Naive thymus-derived CD4-positive, alpha-beta T cell (primary cell): ENCODE measurements at regions not wholly inside any gene's neighbourhood (a gene's known extent, or its start where the extent isn't known, plus 50 kb on each side); places are given as distances from the start of the nearest gene placed in this dataset.
A peak's percentile ranks its signal among the peaks of the same experiment; 100 is the strongest.

ENCODE experiments used
- ATAC-seq: fragments of 150-1000 bp; cut with Tn5 transposase; 2 replicates; pipeline ENCODE4 v1.10.0; 2021; ENCODE audit warnings: mild to moderate bottlenecking, moderate library complexity
- CTCF ChIA-PET: fragments of 350-600 bp; sonication (Branson Sonifier 250); formaldehyde crosslinking; loops from one replicate; lab custom pipeline; 2021; ENCODE audit warnings: antibody characterized with exemption; lab: Charles Lee
- POLR2A ChIA-PET: fragments of 350-600 bp; sonication (Branson Sonifier 250); formaldehyde crosslinking; loops from one replicate; lab custom pipeline; 2021; ENCODE audit warnings: antibody characterized with exemption, inconsistent platforms; lab: Charles Lee
- DNase-seq, 9 donors: peaks; one replicate each; pipeline versions ENCODE4 v3.0.0 to v3.0.0-alpha.2; 2020 to 2022; ENCODE audit warnings: mixed read lengths in 1 of 9
- H3K27ac ChIP-seq: one replicate; pipeline ENCODE4 v1.7.0; 2013; ENCODE audit warnings: mild to moderate bottlenecking, low read depth, low read length, moderate library complexity
- H3K27me3 ChIP-seq, 2 donors: one replicate each; pipeline ENCODE4 v1.7.0; 2013; ENCODE audit warnings: low read length in 2 of 2, mild to moderate bottlenecking in 2 of 2, moderate library complexity in 2 of 2; ENCODE audit not compliant: control insufficient read depth in 2 of 2, insufficient read depth in 2 of 2
- H3K36me3 ChIP-seq, 3 experiments: 1 replicate in 2 of 3; 2 replicates in 1 of 3; pipeline ENCODE4 v1.7.0; 2013; ENCODE audit warnings: low read length in 3 of 3, mild to moderate bottlenecking in 3 of 3, moderate library complexity in 1 of 3; ENCODE audit not compliant: insufficient read depth in 3 of 3, control insufficient read depth in 2 of 3
- H3K4me1 ChIP-seq, 2 donors: one replicate each; pipeline ENCODE4 v1.7.0; 2013; ENCODE audit warnings: low read length in 2 of 2, mild to moderate bottlenecking in 2 of 2, moderate library complexity in 1 of 2; ENCODE audit not compliant: control insufficient read depth in 2 of 2, insufficient read depth in 2 of 2
- H3K4me3 ChIP-seq: 2 replicates; pipeline ENCODE4 v1.7.0; 2013; ENCODE audit warnings: mild to moderate bottlenecking, low read length
- H3K9me3 ChIP-seq, 3 experiments: 1 replicate in 2 of 3; 2 replicates in 1 of 3; pipeline ENCODE4 v1.7.0; 2013; ENCODE audit warnings: low read length in 3 of 3; ENCODE audit not compliant: control insufficient read depth in 2 of 3
- H3K27ac Mint-ChIP-seq, 9 donors: one replicate each; pipeline ENCODE4 v1.8.0; 2020 to 2022; ENCODE audit warnings: mixed read lengths in 9 of 9, mild to moderate bottlenecking in 8 of 9, moderate library complexity in 5 of 9, inconsistent platforms in 2 of 9
- H3K27me3 Mint-ChIP-seq, 5 donors: one replicate each; pipeline ENCODE4 v1.8.0; 2021 to 2022; ENCODE audit warnings: mixed read lengths in 5 of 5, mild to moderate bottlenecking in 1 of 5
- H3K36me3 Mint-ChIP-seq, 5 donors: one replicate each; pipeline ENCODE4 v1.8.0; 2020 to 2022; ENCODE audit warnings: mixed read lengths in 5 of 5, mild to moderate bottlenecking in 3 of 5, inconsistent platforms in 1 of 5
- H3K4me1 Mint-ChIP-seq, 7 donors: one replicate each; pipeline ENCODE4 v1.8.0; 2020 to 2022; ENCODE audit warnings: mixed read lengths in 7 of 7, mild to moderate bottlenecking in 3 of 7, inconsistent platforms in 1 of 7
- H3K4me3 Mint-ChIP-seq, 10 donors: one replicate each; pipeline ENCODE4 v1.8.0; 2020 to 2022; ENCODE audit warnings: mild to moderate bottlenecking in 10 of 10, mixed read lengths in 10 of 10, moderate library complexity in 6 of 10, inconsistent platforms in 2 of 10
- H3K9me3 Mint-ChIP-seq, 11 donors: one replicate each; pipeline ENCODE4 v1.8.0; 2020 to 2022; ENCODE audit warnings: mixed read lengths in 11 of 11, mild to moderate bottlenecking in 4 of 11, inconsistent platforms in 1 of 11, moderate library complexity in 1 of 11
- intact Hi-C, 2 donors: fragments of 100-400 bp; cut with micrococcal nuclease; formaldehyde crosslinking; loops; one replicate each; pipeline ENCODE4 v1.15.1; 2023

GRCh38 chr2:52456561-52457377 is 1310.8 kb upstream of the CHAC2 start:
- no peaks in the 10 kb centered on the region for H3K27me3 Mint-ChIP-seq
- no peaks in the 10 kb centered on the region for H3K4me1 Mint-ChIP-seq
- no peaks in the 10 kb centered on the region for H3K36me3 Mint-ChIP-seq
- ChIA-PET POLR2A (no interaction called here), CTCF (no interaction called here)
- intact Hi-C loops = no loop called here
- ATAC-seq = no peak
- Histone ChIP-seq H3K27me3 (no peaks in the 10 kb centered on the region), H3K4me3 (no peak overlapping the region), H3K9me3 (no peaks in the 10 kb centered on the region), H3K36me3 (no peaks in the 10 kb centered on the region), H3K4me1 (no peaks in the 10 kb centered on the region), H3K27ac (no peak overlapping the region)
- no peak overlapping the region for H3K27ac Mint-ChIP-seq
- no peak for DNase-seq
- H3K4me3 Mint-ChIP-seq = no peak overlapping the region
- peaks cover 0 to 14% (median 3%) of the 10 kb centered on the region in 11 donors for H3K9me3 Mint-ChIP-seq

- H3K27me3 Mint-ChIP-seq = no peaks in the 10 kb centered on the region
- Histone ChIP-seq H3K4me3 (no peak overlapping the region), H3K27me3 (no peaks in the 10 kb centered on the region), H3K27ac (no peak overlapping the region), H3K9me3 (no peaks in the 10 kb centered on the region), H3K36me3 (no peaks in the 10 kb centered on the region), H3K4me1 (no peaks in the 10 kb centered on the region)
- no peaks in the 10 kb centered on the region for H3K4me1 Mint-ChIP-seq
- intact Hi-C loops = no loop called here
- H3K27ac Mint-ChIP-seq = no peak overlapping the region
- H3K36me3 Mint-ChIP-seq = no peaks in the 10 kb centered on the region
- H3K9me3 Mint-ChIP-seq = peaks cover 0 to 14% (median 3%) of the 10 kb centered on the region in 11 donors
- no peak overlapping the region for H3K4me3 Mint-ChIP-seq
- ATAC-seq (no peak), DNase-seq (no peak)
- POLR2A ChIA-PET = no interaction called here
- CTCF ChIA-PET = no interaction called here
Observed at GRCh38 chr2:52454962-52455361, 1312.6 kb upstream of the CHAC2 start.

- no peaks in the 10 kb centered on the region for H3K36me3 Mint-ChIP-seq
- ChIA-PET POLR2A (no interaction called here), CTCF (no interaction called here)
- ATAC-seq (no peak), DNase-seq (no peak)
- H3K27me3 Mint-ChIP-seq = no peaks in the 10 kb centered on the region
- Histone ChIP-seq H3K9me3 (no peaks in the 10 kb centered on the region), H3K36me3 (no peaks in the 10 kb centered on the region), H3K27ac (no peak overlapping the region), H3K4me3 (no peak overlapping the region), H3K4me1 (no peaks in the 10 kb centered on the region), H3K27me3 (no peaks in the 10 kb centered on the region)
- no peak overlapping the region for H3K27ac Mint-ChIP-seq
- H3K4me3 Mint-ChIP-seq = no peak overlapping the region
- no peaks in the 10 kb centered on the region for H3K4me1 Mint-ChIP-seq
- intact Hi-C loops = no loop called here
- H3K9me3 Mint-ChIP-seq = peaks cover 0 to 14% (median 5%) of the 10 kb centered on the region in 11 donors
Observed at GRCh38 chr2:52452201-52452600, 1315.4 kb upstream of the CHAC2 start.

- POLR2A ChIA-PET = no interaction called here
- H3K9me3 Mint-ChIP-seq = peaks cover 0 to 9% (median 1%) of the 10 kb centered on the region in 11 donors
- Histone ChIP-seq H3K27me3 (no peaks in the 10 kb centered on the region), H3K4me1 (no peaks in the 10 kb centered on the region), H3K27ac (no peak overlapping the region), H3K36me3 (no peaks in the 10 kb centered on the region), H3K4me3 (no peak overlapping the region), H3K9me3 (no peaks in the 10 kb centered on the region)
- ATAC-seq (no peak), DNase-seq (no peak)
- intact Hi-C loops = no loop called here
- CTCF ChIA-PET = no interaction called here
- H3K27me3 Mint-ChIP-seq = no peaks in the 10 kb centered on the region
- no peak overlapping the region for H3K27ac Mint-ChIP-seq
- H3K4me3 Mint-ChIP-seq = no peak overlapping the region
- H3K4me1 Mint-ChIP-seq = no peaks in the 10 kb centered on the region
- no peaks in the 10 kb centered on the region for H3K36me3 Mint-ChIP-seq
Observed at GRCh38 chr2:52445686-52446085, 1321.9 kb upstream of the CHAC2 start.

GRCh38 chr2:52431352-52431760 is 1336.2 kb upstream of the CHAC2 start:
- Mint-ChIP-seq H3K27ac (no peak overlapping the region), H3K4me3 (peak overlapping the region in 1 of 10 donors; percentile 17), H3K9me3 (peaks cover 0 to 14% (median 5%) of the 10 kb centered on the region in 11 donors), H3K4me1 (no peaks in the 10 kb centered on the region), H3K27me3 (no peaks in the 10 kb centered on the region), H3K36me3 (no peaks in the 10 kb centered on the region)
- POLR2A ChIA-PET = no interaction called here
- no peaks in the 10 kb centered on the region for H3K4me1 ChIP-seq
- no peaks in the 10 kb centered on the region for H3K36me3 ChIP-seq
- DNase-seq (no peak), ATAC-seq (no peak)
- H3K27ac ChIP-seq = no peak overlapping the region
- CTCF ChIA-PET = no interaction called here
- no peaks in the 10 kb centered on the region for H3K9me3 ChIP-seq
- no peaks in the 10 kb centered on the region for H3K27me3 ChIP-seq
- intact Hi-C loops = no loop called here
- no peak overlapping the region for H3K4me3 ChIP-seq

- ChIA-PET CTCF (no interaction called here), POLR2A (no interaction called here)
- Mint-ChIP-seq H3K36me3 (no peaks in the 10 kb centered on the region), H3K27me3 (no peaks in the 10 kb centered on the region), H3K27ac (no peak overlapping the region), H3K4me1 (no peaks in the 10 kb centered on the region), H3K4me3 (no peak overlapping the region), H3K9me3 (peaks cover 0 to 11% (median 5%) of the 10 kb centered on the region in 11 donors)
- Histone ChIP-seq H3K4me3 (no peak overlapping the region), H3K27me3 (no peaks in the 10 kb centered on the region), H3K4me1 (no peaks in the 10 kb centered on the region), H3K36me3 (no peaks in the 10 kb centered on the region), H3K9me3 (no peaks in the 10 kb centered on the region), H3K27ac (no peak overlapping the region)
- DNase-seq = no peak
- no peak for ATAC-seq
- intact Hi-C loops = no loop called here
Observed at GRCh38 chr2:52429740-52430139, 1337.9 kb upstream of the CHAC2 start.

GRCh38 chr2:52429171-52429570 is 1338.4 kb upstream of the CHAC2 start:
- ChIA-PET POLR2A (no interaction called here), CTCF (no interaction called here)
- no peak overlapping the region for H3K27ac ChIP-seq
- H3K9me3 Mint-ChIP-seq = peaks cover 0 to 11% (median 5%) of the 10 kb centered on the region in 11 donors
- no peak overlapping the region for H3K4me3 ChIP-seq
- H3K4me1 ChIP-seq = no peaks in the 10 kb centered on the region
- H3K36me3 Mint-ChIP-seq = no peaks in the 10 kb centered on the region
- H3K4me1 Mint-ChIP-seq = no peaks in the 10 kb centered on the region
- no peaks in the 10 kb centered on the region for H3K27me3 Mint-ChIP-seq
- H3K9me3 ChIP-seq = no peaks in the 10 kb centered on the region
- H3K4me3 Mint-ChIP-seq = no peak overlapping the region
- ATAC-seq (no peak), DNase-seq (no peak)
- no peaks in the 10 kb centered on the region for H3K27me3 ChIP-seq
- no peak overlapping the region for H3K27ac Mint-ChIP-seq
- H3K36me3 ChIP-seq = no peaks in the 10 kb centered on the region
- intact Hi-C loops = no loop called here
